Tibial artery (tissue), 4 donors: ENCODE measurements at regions not wholly inside any gene's neighbourhood (a gene's known extent, or its start where the extent isn't known, plus 50 kb on each side); places are given as distances from the start of the nearest gene placed in this dataset.

ENCODE experiments used
- DNase-seq, 2 donors: peaks; one replicate each; pipeline ENCODE4 v3.0.0-alpha.2; 2019
- H3K27ac ChIP-seq, 2 donors: fragments of 200-600 bp; sonication (generic) in 1 of 2; 1 replicate in 1 of 2; 2 replicates in 1 of 2; pipeline ENCODE4 v1.5.1; 2018 to 2019; ENCODE audit warnings: mild to moderate bottlenecking in 1 of 2
- H3K27me3 ChIP-seq, 2 donors: fragments of 200-600 bp; sonication (generic) in 1 of 2; one replicate each; pipeline versions ENCODE4 v1.5.1 to v1.6.0; 2016 to 2019
- H3K36me3 ChIP-seq, 3 donors: fragments of 200-600 bp; sonication (generic) in 2 of 3; one replicate each; pipeline ENCODE4 v1.5.1; 2016 to 2019; ENCODE audit warnings: mild to moderate bottlenecking in 2 of 3
- H3K4me1 ChIP-seq, 4 donors: fragments of 200-600 bp; sonication (generic) in 2 of 4; 1 replicate in 3 of 4; 2 replicates in 1 of 4; pipeline ENCODE4 v1.5.1; 2016 to 2019
- H3K4me3 ChIP-seq, 2 donors: fragments of 200-600 bp; sonication (generic) in 1 of 2; 1 replicate in 1 of 2; 2 replicates in 1 of 2; pipeline ENCODE4 v1.5.1; 2018 to 2019; ENCODE audit warnings: mild to moderate bottlenecking in 2 of 2
- H3K9me3 ChIP-seq, 3 donors: fragments of 200-600 bp; sonication (generic) in 1 of 3; one replicate each; pipeline ENCODE4 v1.5.1; 2016 to 2019
- CTCF ChIP-seq, 2 experiments: fragments of 200-600 bp in 1 of 2; fragments of 450-650 bp in 1 of 2; IDR thresholded peaks; one replicate each; pipeline ENCODE4 v1.5.1; 2017 to 2019; ENCODE audit warnings: antibody characterized with exemption in 2 of 2, mild to moderate bottlenecking in 1 of 2, moderate library complexity in 1 of 2
- intact Hi-C: fragments of 100-400 bp; cut with DNase I; formaldehyde crosslinking; loops from one replicate; pipeline ENCODE4 v1.15.0; 2023; ENCODE audit warnings: low total_unique reads

GRCh38 chr5:32494827-32495226 is 50.3 kb upstream of the ZFR start:
- H3K9me3 ChIP-seq, result no peaks in the 10 kb centered on the region
- DNase-seq, result no peak
- H3K4me3 ChIP-seq, result no peak overlapping the region
- H3K27me3 ChIP-seq, result no peaks in the 10 kb centered on the region
- H3K27ac ChIP-seq, result no peak overlapping the region
- TF ChIP-seq CTCF (IDR thresholded peaks at IDR 0.05), result no peak
- intact Hi-C loops, result no loop called here
- peaks cover 0 to 3% (median 1%) of the 10 kb centered on the region in 4 donors for H3K4me1 ChIP-seq
- H3K36me3 ChIP-seq, result no peaks in the 10 kb centered on the region
